HG03095 (cell line): ENCODE measurements at regions not wholly inside any gene's neighbourhood (a gene's known extent, or its start where the extent isn't known, plus 50 kb on each side); places are given as distances from the start of the nearest gene placed in this dataset.

ENCODE experiments used
- ATAC-seq: cut with Tn5 transposase; IDR thresholded peaks from one replicate; pipeline ENCODE4 v1.9.1; 2021; ENCODE audit warnings: moderate library complexity; ENCODE audit not compliant: unreplicated experiment

GRCh38 chr21:34192646-34193285 is 119.4 kb downstream of the MRPS6 start:
- ATAC-seq, result no peak

DNA sequence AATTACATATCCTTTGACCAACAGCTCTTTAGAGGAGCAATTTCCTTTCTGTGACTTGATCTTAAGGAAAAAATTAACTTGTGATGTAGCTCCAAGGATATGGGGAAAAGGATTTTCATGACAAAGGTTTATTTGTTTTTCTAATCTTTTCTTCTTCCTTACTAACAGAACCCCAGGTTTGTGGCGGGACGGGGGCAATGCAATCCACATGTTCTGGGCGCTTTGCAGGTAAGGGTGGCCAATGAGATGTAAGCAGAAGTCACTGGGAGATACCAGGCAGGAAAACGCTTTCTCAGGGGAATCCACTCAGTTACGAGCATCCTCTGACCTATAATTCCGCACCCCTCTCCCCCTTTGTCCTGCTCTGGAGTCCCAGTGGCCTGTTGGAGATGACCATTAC is 122.0 kb downstream of the MRPS6 start:
- no peak for ATAC-seq

GRCh38 chr21:34196996-34197395 is 123.6 kb downstream of the MRPS6 start:
- ATAC-seq, result no peak

- ATAC-seq, result no peak
Observed at GRCh38 chr21:34197561-34197960, 124.2 kb downstream of the MRPS6 start.

- ATAC-seq, result no peak
Observed at GRCh38 chr21:34198231-34199120, 125.1 kb downstream of the MRPS6 start.

- ATAC-seq, result no peak
Observed at GRCh38 chr21:34199121-34199910, 125.9 kb downstream of the MRPS6 start.

GRCh38 chr21:34200288-34200905 is 127.0 kb downstream of the MRPS6 start:
- no peak for ATAC-seq

DNA sequence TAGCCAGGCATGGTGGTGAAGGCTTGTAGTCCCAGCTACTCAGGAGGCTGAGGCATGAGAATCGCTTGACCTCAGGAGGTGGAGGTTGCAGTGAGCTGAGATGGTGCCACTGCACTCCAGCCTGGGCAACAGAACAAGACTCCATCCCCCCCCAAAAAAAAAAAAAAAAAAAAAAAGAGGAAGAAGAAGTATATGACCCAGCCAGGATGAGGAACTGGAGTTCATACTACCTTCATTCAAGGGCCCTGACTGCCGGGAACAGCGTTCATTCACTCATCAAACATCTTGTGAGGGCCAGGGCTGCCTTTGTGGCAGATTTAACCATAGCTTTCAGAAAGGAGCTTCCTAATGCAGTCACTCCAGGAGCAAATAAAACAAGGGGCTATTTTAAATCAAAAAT is 127.6 kb downstream of the MRPS6 start:
- ATAC-seq, result no peak

GRCh38 chr21:34201481-34201858 is 128.1 kb downstream of the MRPS6 start:
- no peak for ATAC-seq

GRCh38 chr21:34202553-34203372 is 129.4 kb downstream of the MRPS6 start:
- no peak for ATAC-seq

GRCh38 chr21:34203851-34204420 is 130.6 kb downstream of the MRPS6 start:
- no peak for ATAC-seq

- ATAC-seq, result no peak
Observed at GRCh38 chr21:34204481-34205439, 131.4 kb downstream of the MRPS6 start.

DNA sequence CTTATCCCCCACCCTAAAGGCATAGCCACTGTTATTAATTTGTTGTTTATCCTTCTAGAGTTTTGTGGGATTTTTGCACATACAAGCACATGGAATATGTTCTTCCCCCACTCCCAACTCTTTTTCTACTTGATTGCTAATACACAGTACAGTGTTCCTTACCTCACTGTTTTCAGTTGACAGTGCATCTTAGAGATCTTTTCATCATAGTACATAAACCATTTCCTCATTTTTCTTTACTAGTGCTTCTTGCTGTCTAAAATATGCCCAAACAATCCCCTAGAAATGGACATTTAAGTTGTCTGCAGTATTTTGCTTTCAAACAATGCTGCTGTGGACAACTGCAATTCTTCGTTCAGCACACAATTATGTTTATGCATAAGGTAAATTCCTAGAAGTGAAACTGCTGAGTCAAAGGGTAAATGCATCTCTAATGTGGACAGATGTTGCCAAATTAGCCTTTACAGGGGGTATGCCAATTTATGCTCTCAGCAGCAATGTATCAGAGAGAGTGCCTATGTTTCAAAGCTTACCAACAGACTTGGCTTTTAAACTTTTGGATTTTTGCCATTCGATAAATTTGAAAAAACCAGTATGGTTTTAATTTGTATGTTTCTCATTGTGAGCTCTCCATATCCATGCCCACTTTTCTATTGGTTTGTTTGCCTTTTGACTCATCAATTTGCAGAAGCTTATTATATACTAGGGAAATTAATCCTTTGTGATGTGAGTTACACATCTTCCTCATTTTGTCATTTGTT is 132.6 kb downstream of the MRPS6 start:
- ATAC-seq, result no peak

DNA sequence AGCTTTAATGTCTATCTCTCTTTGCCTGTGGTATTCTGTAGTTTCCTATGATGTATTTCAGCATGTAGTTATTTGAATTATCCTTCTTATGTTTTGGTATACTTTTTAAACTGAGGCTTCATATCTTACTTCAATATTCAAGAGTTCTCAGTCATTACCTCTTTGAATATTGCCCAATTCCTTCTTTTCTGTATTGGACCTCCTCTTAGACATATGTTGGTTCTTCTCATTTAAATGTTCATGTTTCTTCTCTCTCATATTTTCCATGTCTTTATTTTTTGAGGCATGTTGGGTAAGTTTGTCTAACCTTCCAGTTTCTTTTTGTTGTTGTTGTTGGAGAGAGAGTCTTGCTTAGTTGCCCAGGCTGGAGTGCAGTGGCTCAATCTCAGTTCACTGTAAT is 140.6 kb downstream of the MRPS6 start:
- ATAC-seq, result no peak

- ATAC-seq, result no peak
Observed at GRCh38 chr21:34215501-34215900, 142.1 kb downstream of the MRPS6 start.

GRCh38 chr21:34215911-34216717 is 142.7 kb downstream of the MRPS6 start:
- no peak for ATAC-seq

DNA sequence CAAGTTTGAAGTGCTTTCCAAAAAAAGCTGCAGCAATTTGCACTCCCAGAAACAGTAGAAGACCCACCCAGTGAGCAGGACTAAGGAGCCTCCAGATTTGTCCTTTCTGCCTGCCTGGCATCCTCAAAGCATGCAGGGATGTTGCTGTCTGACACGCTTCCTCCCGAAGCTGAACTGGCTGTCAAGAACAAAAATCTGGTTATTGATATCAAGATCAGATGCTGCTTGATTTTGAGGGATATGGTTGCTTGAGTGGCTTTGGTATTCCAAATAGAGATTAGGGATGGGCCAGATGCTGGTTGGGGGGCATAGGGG is 143.3 kb downstream of the MRPS6 start:
- no peak for ATAC-seq
